Fibroblast of skin of back (primary cell): ENCODE measurements at regions not wholly inside any gene's neighbourhood (a gene's known extent, or its start where the extent isn't known, plus 50 kb on each side); places are given as distances from the start of the nearest gene placed in this dataset.

Experiments
- DNase-seq: peaks from one replicate; pipeline ENCODE4 v3.0.0-alpha.2; 2013

GRCh38 chr13:106349080-106349931 is 186.2 kb downstream of the EFNB2 start:
- DNase-seq = peak; percentile 40

GRCh38 chr13:106348075-106348840 is 187.2 kb downstream of the EFNB2 start:
- peak; percentile 76 for DNase-seq

- DNase-seq = no peak
These were observed 191.1 kb downstream of the EFNB2 start for GRCh38 chr13:106344342-106344741.

- DNase-seq = no peak
These were observed 191.6 kb downstream of the EFNB2 start for GRCh38 chr13:106343836-106344235.

GRCh38 chr13:106340249-106340648 is 195.2 kb downstream of the EFNB2 start:
- DNase-seq = no peak

GRCh38 chr13:106337096-106337850 is 198.2 kb downstream of the EFNB2 start:
- DNase-seq = peak; percentile 41

GRCh38 chr13:106336668-106337067 is 198.8 kb downstream of the EFNB2 start:
- no peak for DNase-seq

GRCh38 chr13:106332621-106333020 is 202.8 kb downstream of the EFNB2 start:
- no peak for DNase-seq

GRCh38 chr13:106331116-106331515 is 204.3 kb downstream of the EFNB2 start:
- DNase-seq = no peak

- no peak for DNase-seq
These were observed 205.5 kb downstream of the EFNB2 start for GRCh38 chr13:106329941-106330340.

GRCh38 chr13:106326751-106327150 is 208.7 kb downstream of the EFNB2 start:
- DNase-seq = no peak

GRCh38 chr13:106324444-106324843 is 211.0 kb downstream of the EFNB2 start:
- no peak for DNase-seq

- DNase-seq = no peak
These were observed 212.8 kb downstream of the EFNB2 start for GRCh38 chr13:106322628-106323027.

GRCh38 chr13:106318941-106319411 is 216.5 kb downstream of the EFNB2 start:
- DNase-seq = peak; percentile 83

- no peak for DNase-seq
These were observed 221.0 kb downstream of the EFNB2 start for GRCh38 chr13:106314417-106314816.

- no peak for DNase-seq
These were observed 224.5 kb downstream of the EFNB2 start for GRCh38 chr13:106311004-106311403.

GRCh38 chr13:106310291-106310865 is 225.1 kb downstream of the EFNB2 start:
- no peak for DNase-seq

- no peak for DNase-seq
These were observed 228.6 kb downstream of the EFNB2 start for GRCh38 chr13:106306748-106307277.

- DNase-seq = no peak
These were observed 232.6 kb downstream of the EFNB2 start for GRCh38 chr13:106302843-106303242.

GRCh38 chr13:106302011-106302410 is 233.5 kb downstream of the EFNB2 start:
- no peak for DNase-seq

GRCh38 chr13:106299621-106300020 is 235.8 kb downstream of the EFNB2 start:
- DNase-seq = no peak

GRCh38 chr13:106297283-106297682 is 238.2 kb downstream of the EFNB2 start:
- DNase-seq = no peak
